Natural killer cell (primary cell): ENCODE measurements at regions not wholly inside any gene's neighbourhood (a gene's known extent, or its start where the extent isn't known, plus 50 kb on each side); places are given as distances from the start of the nearest gene placed in this dataset.

Experiments used
- ATAC-seq, 3 donors: fragments of 150-1000 bp in 2 of 3; fragments of 200-7000 bp in 1 of 3; cut with Tn5 transposase; 1 replicate in 1 of 3; 2 replicates in 2 of 3; pipeline ENCODE4 v1.10.0; 2021; ENCODE audit warnings: mild to moderate bottlenecking in 2 of 3, moderate library complexity in 2 of 3
- DNase-seq, 2 donors: peaks; one replicate each; pipeline versions ENCODE4 v3.0.0 to v3.0.0-alpha.2; 2013 to 2021; ENCODE audit warnings: mixed read lengths in 1 of 2
- H3K27ac ChIP-seq: one replicate; pipeline ENCODE4 v1.5.1; 2013; ENCODE audit warnings: mild to moderate bottlenecking, low read length
- H3K27me3 ChIP-seq: one replicate; pipeline ENCODE4 v1.6.1; 2013; ENCODE audit warnings: low read length; ENCODE audit not compliant: control insufficient read depth, insufficient read depth
- H3K36me3 ChIP-seq: one replicate; pipeline ENCODE4 v1.6.1; 2013; ENCODE audit warnings: low read length; ENCODE audit not compliant: control insufficient read depth, insufficient read depth
- H3K4me1 ChIP-seq: one replicate; pipeline ENCODE4 v1.6.1; 2013; ENCODE audit warnings: low read length; ENCODE audit not compliant: control insufficient read depth, insufficient read depth
- H3K4me3 ChIP-seq: one replicate; pipeline ENCODE4 v1.5.1; 2013; ENCODE audit warnings: low read length
- H3K9me3 ChIP-seq: one replicate; pipeline ENCODE4 v1.6.1; 2013; ENCODE audit warnings: low read length; ENCODE audit not compliant: control insufficient read depth, insufficient read depth
- H3K27ac Mint-ChIP-seq, 2 donors: one replicate each; pipeline ENCODE4 v1.8.0; 2022; ENCODE audit warnings: mild to moderate bottlenecking in 2 of 2, mixed read lengths in 2 of 2, moderate library complexity in 1 of 2
- H3K27me3 Mint-ChIP-seq, 2 donors: one replicate each; pipeline ENCODE4 v1.8.0; 2022; ENCODE audit warnings: low read depth in 2 of 2, mixed read lengths in 2 of 2
- H3K36me3 Mint-ChIP-seq: one replicate; pipeline ENCODE4 v1.8.0; 2022; ENCODE audit warnings: mixed read lengths
- H3K4me1 Mint-ChIP-seq, 2 donors: one replicate each; pipeline ENCODE4 v1.8.0; 2022; ENCODE audit warnings: mixed read lengths in 2 of 2
- H3K4me3 Mint-ChIP-seq: one replicate; pipeline ENCODE4 v1.8.0; 2022; ENCODE audit warnings: mild to moderate bottlenecking, moderate library complexity, mixed read lengths
- H3K9me3 Mint-ChIP-seq, 2 donors: one replicate each; pipeline ENCODE4 v1.8.0; 2022; ENCODE audit warnings: mixed read lengths in 2 of 2
- WGBS: methylation state at CpG from one replicate; pipeline ENCODE4 v1.1.7; 2013; ENCODE audit warnings: missing lambda C conversion rate; ENCODE audit not compliant: insufficient coverage; 5-methylcytosine and 5-hydroxymethylcytosine counted together
- intact Hi-C: fragments of 100-400 bp; cut with micrococcal nuclease; formaldehyde crosslinking; loops from one replicate; pipeline ENCODE4 v1.14.2; 2022
- TF ChIP-seq, protein P1 (sequence below): fragments of 200-600 bp; IDR thresholded peaks from one replicate; pipeline ENCODE4 v1.8.0; 2022; ENCODE audit warnings: antibody characterized with exemption

DNA sequence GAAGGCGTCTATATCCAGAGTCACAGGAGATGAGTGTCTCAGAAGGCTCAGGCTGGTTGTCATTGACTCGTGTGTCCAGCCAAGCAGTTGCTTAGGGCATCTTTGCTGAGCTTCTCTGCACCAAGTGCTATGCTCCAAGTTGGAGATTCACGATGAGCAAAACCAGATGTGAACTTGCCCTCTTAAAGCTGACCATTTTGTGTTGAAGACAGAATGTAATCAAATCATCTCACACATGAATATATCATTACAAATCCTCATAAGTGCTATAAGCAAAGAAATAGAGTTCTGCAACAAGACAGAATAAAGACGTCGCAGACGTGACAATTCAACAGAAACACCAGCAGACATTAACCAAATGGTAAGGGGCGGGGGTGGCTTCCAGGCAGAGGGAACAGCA is 103.9 kb downstream of the ALDH8A1 start:
- no peaks in the 10 kb centered on the region for H3K4me1 Mint-ChIP-seq
- Histone ChIP-seq H3K27ac (no peak overlapping the region), H3K9me3 (no peaks in the 10 kb centered on the region), H3K27me3 (no peaks in the 10 kb centered on the region), H3K4me1 (no peaks in the 10 kb centered on the region), H3K4me3 (no peak overlapping the region), H3K36me3 (no peaks in the 10 kb centered on the region)
- no peak overlapping the region for H3K27ac Mint-ChIP-seq
- TF ChIP-seq, protein P1, sequence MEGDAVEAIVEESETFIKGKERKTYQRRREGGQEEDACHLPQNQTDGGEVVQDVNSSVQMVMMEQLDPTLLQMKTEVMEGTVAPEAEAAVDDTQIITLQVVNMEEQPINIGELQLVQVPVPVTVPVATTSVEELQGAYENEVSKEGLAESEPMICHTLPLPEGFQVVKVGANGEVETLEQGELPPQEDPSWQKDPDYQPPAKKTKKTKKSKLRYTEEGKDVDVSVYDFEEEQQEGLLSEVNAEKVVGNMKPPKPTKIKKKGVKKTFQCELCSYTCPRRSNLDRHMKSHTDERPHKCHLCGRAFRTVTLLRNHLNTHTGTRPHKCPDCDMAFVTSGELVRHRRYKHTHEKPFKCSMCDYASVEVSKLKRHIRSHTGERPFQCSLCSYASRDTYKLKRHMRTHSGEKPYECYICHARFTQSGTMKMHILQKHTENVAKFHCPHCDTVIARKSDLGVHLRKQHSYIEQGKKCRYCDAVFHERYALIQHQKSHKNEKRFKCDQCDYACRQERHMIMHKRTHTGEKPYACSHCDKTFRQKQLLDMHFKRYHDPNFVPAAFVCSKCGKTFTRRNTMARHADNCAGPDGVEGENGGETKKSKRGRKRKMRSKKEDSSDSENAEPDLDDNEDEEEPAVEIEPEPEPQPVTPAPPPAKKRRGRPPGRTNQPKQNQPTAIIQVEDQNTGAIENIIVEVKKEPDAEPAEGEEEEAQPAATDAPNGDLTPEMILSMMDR, result no peak
- DNase-seq (no peak), ATAC-seq (no peak)
- no peaks in the 10 kb centered on the region for H3K36me3 Mint-ChIP-seq
- no peaks in the 10 kb centered on the region for H3K9me3 Mint-ChIP-seq
- no peak overlapping the region for H3K4me3 Mint-ChIP-seq
- intact Hi-C loops, result no loop called here
- WGBS, result 90% methylated on average over 7 of the region's 7 CpGs
- H3K27me3 Mint-ChIP-seq, result peaks cover 0 to 3% of the 10 kb centered on the region in 2 donors

DNA sequence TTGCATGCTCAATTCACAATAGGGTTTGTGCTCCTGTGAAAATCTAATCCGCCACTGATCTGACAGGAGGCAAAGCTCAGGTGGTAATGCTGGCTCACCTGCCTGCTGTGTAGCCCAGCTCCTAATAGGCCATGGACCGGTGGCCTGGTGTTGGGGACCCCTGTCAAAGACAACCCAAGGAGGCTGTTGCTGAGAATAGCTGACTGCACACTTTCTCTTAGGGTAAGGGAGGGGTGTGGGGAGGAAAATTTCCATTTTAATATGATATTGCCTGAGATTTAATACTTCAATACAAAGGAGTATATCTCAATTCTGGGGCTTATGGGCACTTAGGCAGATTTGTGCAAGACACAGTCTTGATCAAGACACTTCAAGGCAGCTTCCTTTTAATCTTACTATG is 105.8 kb downstream of the ALDH8A1 start:
- DNase-seq (no peak), ATAC-seq (no peak)
- Mint-ChIP-seq H3K27ac (no peak overlapping the region), H3K4me1 (no peaks in the 10 kb centered on the region), H3K4me3 (no peak overlapping the region), H3K27me3 (peaks cover 0 to 7% of the 10 kb centered on the region in 2 donors), H3K9me3 (no peaks in the 10 kb centered on the region), H3K36me3 (no peaks in the 10 kb centered on the region)
- intact Hi-C loops, result no loop called here
- Histone ChIP-seq H3K4me3 (no peak overlapping the region), H3K36me3 (no peaks in the 10 kb centered on the region), H3K9me3 (no peaks in the 10 kb centered on the region), H3K27ac (no peak overlapping the region), H3K27me3 (no peaks in the 10 kb centered on the region), H3K4me1 (no peaks in the 10 kb centered on the region)
- WGBS, result 97% methylated on average over 2 of the region's 2 CpGs
- TF ChIP-seq, protein P1, result no peak

DNA sequence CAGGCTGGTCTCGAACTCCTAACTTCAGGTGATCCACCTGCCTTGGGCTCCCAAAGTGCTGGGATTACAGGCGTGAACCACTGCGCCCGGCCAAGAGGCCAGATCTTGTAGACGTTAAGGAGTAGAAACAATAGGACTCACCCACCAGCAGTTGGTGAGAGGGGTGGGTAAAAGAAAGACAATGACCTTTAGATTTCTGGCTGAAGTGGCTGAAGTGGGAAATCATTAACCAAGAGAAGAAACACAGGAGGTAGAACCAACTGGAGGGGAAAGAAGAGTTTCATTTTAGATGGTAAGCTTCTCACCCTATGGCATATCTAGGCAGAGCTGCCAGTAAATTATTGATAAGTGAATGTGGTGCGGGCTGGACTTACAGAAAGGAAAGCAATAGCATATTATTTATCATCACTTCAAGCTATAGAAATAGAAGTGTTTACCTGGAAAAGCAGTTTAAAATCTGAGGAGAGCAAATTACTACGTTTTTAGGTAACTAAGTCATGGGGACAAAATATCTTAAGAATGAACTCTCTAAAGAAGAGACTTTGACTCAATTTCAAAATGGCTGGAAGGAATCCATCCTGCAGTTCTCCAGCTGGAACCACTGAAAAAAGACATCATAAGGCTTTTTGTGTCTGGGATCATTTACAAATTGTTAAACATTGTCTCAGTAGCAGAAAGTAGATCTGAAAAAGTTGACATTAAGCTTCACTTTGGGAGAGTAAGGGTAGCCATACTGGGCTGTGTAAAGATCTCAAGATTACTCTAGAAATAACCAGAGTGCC is 109.6 kb downstream of the ALDH8A1 start:
- TF ChIP-seq, protein P1, result no peak
- H3K4me1 ChIP-seq, result no peaks in the 10 kb centered on the region
- H3K4me3 ChIP-seq, result no peak overlapping the region
- DNase-seq (no peak), ATAC-seq (no peak)
- no peaks in the 10 kb centered on the region for H3K4me1 Mint-ChIP-seq
- no peak overlapping the region for H3K4me3 Mint-ChIP-seq
- H3K9me3 Mint-ChIP-seq, result no peaks in the 10 kb centered on the region
- intact Hi-C loops, result no loop called here
- no peaks in the 10 kb centered on the region for H3K27me3 ChIP-seq
- H3K27ac Mint-ChIP-seq, result no peak overlapping the region
- H3K36me3 ChIP-seq, result no peaks in the 10 kb centered on the region
- H3K9me3 ChIP-seq, result no peaks in the 10 kb centered on the region
- H3K27me3 Mint-ChIP-seq, result peaks cover 0 to 9% of the 10 kb centered on the region in 2 donors
- no peak overlapping the region for H3K27ac ChIP-seq
- no peaks in the 10 kb centered on the region for H3K36me3 Mint-ChIP-seq
- 74% methylated on average over 6 of the region's 7 CpGs for WGBS

DNA sequence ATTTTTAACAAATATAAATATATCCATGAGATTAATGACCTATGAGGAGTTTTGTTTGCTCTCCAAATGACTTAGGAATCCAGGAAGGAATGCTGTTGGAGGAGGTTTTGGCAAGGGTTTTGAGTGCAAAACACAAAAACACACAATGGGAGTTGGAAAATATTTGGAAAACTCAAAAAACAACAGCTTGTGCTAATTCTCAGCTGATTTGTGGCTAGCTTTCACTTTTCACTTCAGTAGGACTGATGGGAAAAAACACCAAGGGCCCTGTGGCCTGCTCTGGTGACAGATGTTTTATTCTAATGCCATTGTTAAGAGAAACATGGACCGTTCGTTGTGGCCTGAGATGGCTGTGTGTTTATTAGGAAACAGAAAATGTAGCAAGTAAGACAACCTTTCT is 113.9 kb downstream of the ALDH8A1 start:
- ATAC-seq (no peak), DNase-seq (no peak)
- TF ChIP-seq, protein P1, result no peak
- no peaks in the 10 kb centered on the region for H3K4me1 ChIP-seq
- H3K36me3 ChIP-seq, result no peaks in the 10 kb centered on the region
- H3K27me3 ChIP-seq, result no peaks in the 10 kb centered on the region
- no peaks in the 10 kb centered on the region for H3K36me3 Mint-ChIP-seq
- no peak overlapping the region for H3K4me3 Mint-ChIP-seq
- no peak overlapping the region for H3K4me3 ChIP-seq
- no peaks in the 10 kb centered on the region for H3K9me3 Mint-ChIP-seq
- WGBS, result no CpG with 5 or more reads among the region's 2 CpGs
- H3K27ac Mint-ChIP-seq, result no peak overlapping the region
- intact Hi-C loops, result no loop called here
- no peaks in the 10 kb centered on the region for H3K9me3 ChIP-seq
- H3K27me3 Mint-ChIP-seq, result peaks cover 0 to 8% of the 10 kb centered on the region in 2 donors
- no peaks in the 10 kb centered on the region for H3K4me1 Mint-ChIP-seq
- no peak overlapping the region for H3K27ac ChIP-seq
